Sciatic nerve (tissue), 2 donors: ENCODE measurements at regions not wholly inside any gene's neighbourhood (a gene's known extent, or its start where the extent isn't known, plus 50 kb on each side); places are given as distances from the start of the nearest gene placed in this dataset.
A peak's percentile ranks its signal among the peaks of the same experiment; 100 is the strongest.

Experiments used
- ATAC-seq: fragments of 200-7000 bp; cut with Tn5 transposase; one replicate; pipeline ENCODE4 v1.9.1; 2020; ENCODE audit warnings: mild to moderate bottlenecking, moderate library complexity
- DNase-seq: peaks from one replicate; pipeline ENCODE4 v3.0.0-alpha.2; 2020; ENCODE audit warnings: low spot score
- intact Hi-C: fragments of 100-400 bp; cut with DNase I; formaldehyde crosslinking; loops from one replicate; pipeline ENCODE4 v1.14.2; 2022
- donor health status: DM: no; HTN: no; CAD: no.
- donor health status: DM: no; HTN: no; CAD: no.

GRCh38 chr1:87215592-87215991, 113.1 kb upstream of the LMO4 start:
- intact Hi-C loops = no loop called here
- ATAC-seq = no peak
- no peak for DNase-seq

- intact Hi-C loops = no loop called here
- ATAC-seq (no peak), DNase-seq (no peak)
Measured at GRCh38 chr1:87218618-87219017, 110.1 kb upstream of the LMO4 start.

DNA sequence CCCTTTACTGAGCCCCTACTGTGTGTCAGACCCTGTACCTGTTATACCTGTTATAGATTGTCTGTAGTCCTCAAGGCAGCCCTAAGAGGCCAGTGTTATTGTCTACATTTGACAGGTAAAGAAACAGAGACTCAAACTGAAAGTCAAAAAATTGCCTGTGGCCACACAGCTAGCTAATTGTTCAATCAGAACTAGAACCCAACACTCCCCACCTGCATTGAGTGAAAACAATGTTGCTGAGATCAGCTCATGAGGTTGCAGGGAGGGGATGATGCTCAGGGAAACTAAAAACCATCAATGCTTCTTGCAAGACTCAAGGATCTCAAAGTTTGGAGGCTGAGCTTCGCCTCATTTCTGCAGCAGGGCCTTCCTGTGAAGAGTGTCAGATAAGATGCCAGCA, 109.5 kb upstream of the LMO4 start:
- ATAC-seq = no peak
- intact Hi-C loops = no loop called here
- DNase-seq = no peak

GRCh38 chr1:87219626-87220025, 109.1 kb upstream of the LMO4 start:
- ATAC-seq (no peak), DNase-seq (no peak)
- intact Hi-C loops = no loop called here

DNA sequence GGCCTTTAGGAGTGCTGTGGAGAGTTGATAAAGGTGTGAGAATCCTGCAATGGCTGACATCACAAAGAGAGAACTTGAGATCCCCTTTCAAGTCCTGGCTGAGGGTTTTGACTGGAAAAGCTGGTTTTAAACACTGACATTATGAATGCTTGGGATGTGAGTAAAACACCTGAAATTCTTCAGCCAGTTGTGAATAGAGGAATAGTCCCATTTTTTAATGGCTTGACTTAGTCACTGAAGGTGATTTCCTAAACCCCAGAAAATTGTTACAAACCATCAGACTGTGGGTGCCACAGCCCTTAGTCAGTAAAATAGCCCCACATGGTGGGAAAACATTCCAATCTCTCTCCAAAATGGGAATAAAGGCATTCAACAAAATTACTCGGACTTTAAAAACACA, 107.7 kb upstream of the LMO4 start:
- intact Hi-C loops = no loop called here
- ATAC-seq (no peak), DNase-seq (no peak)

GRCh38 chr1:87224201-87224600, 104.5 kb upstream of the LMO4 start:
- intact Hi-C loops = no loop called here
- DNase-seq (no peak), ATAC-seq (peak; percentile 23)

DNA sequence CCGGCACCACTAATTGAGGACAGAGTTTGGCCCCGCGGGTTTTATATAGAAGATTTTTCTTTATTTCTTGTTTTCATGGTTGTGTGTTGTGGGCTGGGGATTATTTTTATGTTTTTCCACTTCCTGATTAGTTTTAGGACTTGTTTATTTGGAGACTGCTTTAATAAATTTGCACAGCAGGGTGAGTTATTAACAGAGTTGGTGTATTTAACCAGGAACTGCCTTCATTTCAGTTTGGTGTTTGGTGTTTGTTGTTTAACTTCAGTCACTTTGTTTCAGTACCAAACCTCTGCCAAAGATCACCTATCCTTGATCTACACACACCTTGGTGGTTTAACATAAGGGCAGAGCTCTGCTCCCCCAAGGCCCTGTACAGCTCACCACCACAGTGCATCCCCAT, 103.5 kb upstream of the LMO4 start:
- intact Hi-C loops = no loop called here
- no peak for ATAC-seq

GRCh38 chr1:87226341-87226760, 102.3 kb upstream of the LMO4 start:
- DNase-seq (peak; percentile 85), ATAC-seq (peak; percentile 92)
- intact Hi-C loops = no loop called here

More for the DNA sequence above, 103.5 kb upstream of the LMO4 start:
- no peak for DNase-seq

DNA sequence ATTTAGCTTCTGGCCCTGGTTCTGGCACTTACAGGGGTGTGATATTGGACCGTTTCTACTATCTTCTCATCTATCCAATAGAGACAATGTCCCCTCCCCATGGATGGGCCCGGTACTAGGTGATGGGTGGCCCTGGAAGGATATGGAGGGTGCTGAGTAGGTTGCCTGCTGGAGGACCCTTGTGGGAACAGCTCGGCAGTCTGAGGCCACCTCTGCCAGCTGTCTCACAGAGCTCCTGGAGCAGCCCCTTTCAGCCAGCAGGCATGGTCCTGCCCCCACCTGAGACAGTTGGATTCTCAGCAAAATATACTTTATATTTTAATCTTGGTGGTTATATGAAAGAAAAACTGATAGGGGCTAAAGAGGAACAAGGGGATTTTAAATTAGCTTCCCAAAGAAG, 101.0 kb upstream of the LMO4 start:
- intact Hi-C loops = no loop called here
- no peak for ATAC-seq
- DNase-seq = no peak

DNA sequence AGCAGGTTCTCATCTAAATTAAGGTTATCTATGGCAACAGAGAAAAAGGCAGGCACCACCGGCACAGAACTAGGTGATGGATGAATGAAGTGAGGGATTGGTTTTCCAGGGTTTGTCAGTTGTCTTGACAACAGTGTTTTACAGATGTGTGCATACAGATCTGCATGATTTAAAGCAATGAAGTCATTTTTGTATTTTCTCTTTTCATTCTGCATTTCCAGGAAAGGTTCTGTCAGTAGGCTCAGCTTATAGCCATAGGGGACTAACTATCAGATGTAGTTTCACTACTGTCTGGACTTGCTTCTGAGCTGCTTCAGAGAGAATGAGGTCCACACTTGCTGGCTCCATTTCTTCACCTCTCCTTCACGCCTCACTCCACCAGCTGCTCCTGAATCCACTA, 98.2 kb upstream of the LMO4 start:
- ATAC-seq (no peak), DNase-seq (no peak)
- intact Hi-C loops = no loop called here

- intact Hi-C loops = no loop called here
- ATAC-seq (no peak), DNase-seq (no peak)
Measured at GRCh38 chr1:87231703-87232367, 96.8 kb upstream of the LMO4 start.

DNA sequence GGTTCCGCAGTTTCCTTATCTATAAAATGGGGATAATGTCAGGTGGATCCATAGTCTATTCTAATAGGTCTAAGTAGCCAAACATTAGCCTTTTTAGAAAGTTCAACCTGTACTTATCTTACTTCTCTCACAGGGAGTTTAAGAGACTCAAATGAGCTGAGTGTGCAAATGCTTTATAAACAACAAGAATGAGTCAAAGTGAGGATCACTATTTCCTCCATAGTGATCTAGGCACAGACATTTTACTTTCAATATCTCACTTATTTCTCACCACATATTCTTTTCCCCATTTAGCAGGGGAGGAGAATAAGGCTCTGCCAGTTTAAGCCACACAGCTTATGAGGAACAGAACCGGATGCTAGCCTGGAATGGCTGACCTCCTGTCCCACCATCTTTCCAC, 92.1 kb upstream of the LMO4 start:
- intact Hi-C loops = no loop called here
- DNase-seq (no peak), ATAC-seq (no peak)

GRCh38 chr1:87239997-87240605, 88.6 kb upstream of the LMO4 start:
- no peak for ATAC-seq
- intact Hi-C loops = no loop called here

GRCh38 chr1:87240661-87241285, 87.9 kb upstream of the LMO4 start:
- no peak for ATAC-seq
- intact Hi-C loops = no loop called here
- DNase-seq = no peak

More at GRCh38 chr1:87239997-87240605, 88.6 kb upstream of the LMO4 start:
- DNase-seq = no peak

DNA sequence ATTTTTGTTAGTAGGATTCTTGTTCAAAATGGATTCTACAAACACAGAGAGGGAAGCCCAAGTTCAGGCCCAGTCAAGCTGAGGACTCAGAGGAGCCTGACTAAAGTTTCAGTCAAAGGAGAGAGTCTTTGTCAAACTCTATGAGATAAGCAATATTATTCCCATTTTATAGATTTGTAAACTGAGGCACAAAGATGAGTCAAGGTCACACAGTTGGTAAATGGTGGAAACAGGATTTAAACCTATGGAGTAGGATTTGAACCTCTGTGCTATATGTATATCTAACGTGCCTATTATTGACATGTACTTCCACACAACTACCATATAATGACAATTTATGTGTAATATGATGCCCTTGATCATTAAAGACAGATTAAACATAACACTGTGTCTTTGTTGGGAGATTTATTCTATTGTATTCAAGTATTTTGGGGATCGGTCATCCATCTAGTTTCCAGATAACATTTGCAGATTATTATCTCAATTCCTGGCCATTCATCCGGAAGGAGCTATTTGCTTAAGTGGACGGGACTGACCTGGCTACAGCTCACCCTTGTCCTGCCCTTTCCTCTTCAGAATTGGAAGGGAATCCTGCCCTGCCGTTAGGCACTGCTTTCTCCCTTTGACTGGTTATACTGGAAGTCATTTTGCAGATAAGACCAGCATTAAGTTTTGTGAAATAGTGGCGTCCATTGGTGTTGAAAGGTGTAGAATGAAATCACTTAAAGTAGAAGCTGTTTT, 86.1 kb upstream of the LMO4 start:
- intact Hi-C loops = no loop called here
- ATAC-seq (no peak), DNase-seq (no peak)

GRCh38 chr1:87243573-87243972, 85.1 kb upstream of the LMO4 start:
- intact Hi-C loops = no loop called here
- DNase-seq (no peak), ATAC-seq (no peak)

DNA sequence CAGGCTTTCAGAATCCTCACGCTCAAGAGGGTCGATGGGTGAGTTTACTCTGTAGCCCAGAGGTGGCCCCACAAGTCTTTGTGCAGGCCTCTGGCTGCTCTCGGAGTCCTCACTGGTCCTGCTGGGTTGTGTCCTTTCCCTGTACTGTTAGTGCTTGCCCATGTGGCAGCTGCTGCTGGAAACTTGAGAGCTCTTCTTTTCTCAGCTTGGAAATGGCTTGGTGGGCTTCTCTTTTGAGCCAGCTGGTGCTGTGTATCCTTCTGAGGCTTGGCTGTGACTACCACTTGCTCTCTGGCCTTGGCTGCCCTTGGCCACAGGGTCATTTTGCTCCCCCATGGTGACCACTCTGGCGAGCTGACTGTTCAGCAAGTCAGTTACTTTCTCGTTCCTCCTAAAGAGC, 82.2 kb upstream of the LMO4 start:
- ATAC-seq (no peak), DNase-seq (no peak)
- intact Hi-C loops = no loop called here

- intact Hi-C loops = no loop called here
- DNase-seq (no peak), ATAC-seq (no peak)
Measured at GRCh38 chr1:87249803-87250202, 78.9 kb upstream of the LMO4 start.

- intact Hi-C loops = no loop called here
- DNase-seq (no peak), ATAC-seq (no peak)
Measured at GRCh38 chr1:87250336-87250735, 78.3 kb upstream of the LMO4 start.

DNA sequence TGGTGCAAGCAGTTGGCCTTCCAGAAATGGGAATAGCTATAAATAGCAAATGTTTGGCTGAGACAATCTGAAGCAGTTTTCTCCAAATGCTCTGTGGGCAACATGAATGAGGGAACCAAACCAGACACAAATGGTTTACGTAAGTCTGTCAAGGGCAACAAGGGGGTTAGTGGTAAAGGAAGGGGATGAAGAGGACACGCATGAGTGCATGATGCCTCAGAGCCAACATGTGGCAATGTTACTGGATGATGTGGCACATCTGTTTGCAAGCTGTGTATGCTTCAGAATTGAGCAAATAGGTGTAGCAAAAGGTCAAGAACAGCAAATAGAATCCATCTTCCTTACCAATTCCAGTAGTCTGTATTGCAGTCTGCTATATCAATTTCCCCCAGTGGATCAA, 76.3 kb upstream of the LMO4 start:
- intact Hi-C loops = no loop called here
- DNase-seq (no peak), ATAC-seq (no peak)
